GM12878 (cell line): ENCODE measurements at regions not wholly inside any gene's neighbourhood (a gene's known extent, or its start where the extent isn't known, plus 50 kb on each side); places are given as distances from the start of the nearest gene placed in this dataset.

Experiments
- RAD21 ChIP-seq: IDR thresholded peaks from 2 replicates; pipeline ENCODE4 v1.6.1; 2011; ENCODE audit warnings: mild to moderate bottlenecking, low read depth, low read length, moderate library complexity; ENCODE audit not compliant: insufficient read depth
- SREBF2 ChIP-seq: IDR thresholded peaks from 2 replicates; pipeline ENCODE4 v1.6.1; 2012; ENCODE audit warnings: mild to moderate bottlenecking, low read length

DNA sequence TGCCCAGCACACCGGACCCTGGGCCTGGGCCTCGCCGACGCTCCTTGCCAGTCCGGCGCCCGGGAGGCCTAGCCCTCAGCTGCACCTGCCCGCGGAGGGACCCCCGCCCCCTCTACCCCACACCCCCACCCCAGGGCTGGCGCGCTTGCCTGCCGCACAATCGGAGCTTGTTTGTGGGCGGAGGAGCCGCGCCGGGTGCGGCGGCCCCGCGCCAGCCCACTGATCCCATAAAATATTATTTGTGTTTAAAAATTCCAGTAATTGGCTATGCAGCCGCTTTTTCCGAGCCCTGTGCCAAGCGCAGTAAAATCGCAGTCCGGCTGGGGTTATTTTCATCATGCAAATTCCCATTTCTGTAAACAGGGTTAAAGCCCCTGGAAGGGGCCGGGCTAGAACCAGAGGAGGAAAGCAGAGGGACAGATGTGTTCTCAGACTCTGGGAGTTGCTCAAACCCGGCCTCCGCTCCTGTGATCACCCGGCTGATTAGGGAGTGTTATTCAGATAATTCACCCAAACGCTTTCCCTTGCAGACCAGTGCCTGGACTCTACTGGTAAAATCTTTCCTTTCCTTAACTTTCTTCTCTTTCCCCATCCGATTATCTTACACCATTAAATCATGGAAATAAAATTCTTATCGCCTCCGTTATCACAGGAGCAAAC is 93.1 kb downstream of the NCR2 start:
- TF ChIP-seq RAD21 = no peak
- TF ChIP-seq SREBF2 = no peak
